KMS-11 (cell line): ENCODE measurements at regions not wholly inside any gene's neighbourhood (a gene's known extent, or its start where the extent isn't known, plus 50 kb on each side); places are given as distances from the start of the nearest gene placed in this dataset.

ENCODE experiments used
- H2AFZ ChIP-seq: fragments of 200-600 bp; sonication (generic); 2 replicates; pipeline ENCODE4 v1.6.1; 2016; ENCODE audit warnings: antibody characterized with exemption, mixed run types, low read depth
- H3K27ac ChIP-seq: fragments of 200-600 bp; sonication (generic); 2 replicates; pipeline ENCODE4 v1.6.1; 2016; ENCODE audit warnings: mild to moderate bottlenecking, mixed run types
- H3K27me3 ChIP-seq: fragments of 200-600 bp; sonication (generic); 2 replicates; pipeline ENCODE4 v1.6.1; 2017; ENCODE audit warnings: mild to moderate bottlenecking, low read depth, mixed run types, moderate library complexity; ENCODE audit not compliant: insufficient read depth
- H3K36me3 ChIP-seq: fragments of 200-600 bp; sonication (generic); 2 replicates; pipeline ENCODE4 v1.6.1; 2017; ENCODE audit warnings: mild to moderate bottlenecking, mixed run types; ENCODE audit not compliant: insufficient read depth
- H3K4me1 ChIP-seq: fragments of 200-600 bp; sonication (generic); 2 replicates; pipeline ENCODE4 v1.6.1; 2016; ENCODE audit warnings: mild to moderate bottlenecking, low read depth, mixed run types; ENCODE audit not compliant: poor library complexity, severe bottlenecking
- H3K4me2 ChIP-seq: fragments of 200-600 bp; sonication (generic); 2 replicates; pipeline ENCODE4 v1.7.0; 2016; ENCODE audit warnings: mild to moderate bottlenecking, mixed run types
- H3K4me3 ChIP-seq: fragments of 200-600 bp; sonication (generic); IDR thresholded peaks from 2 replicates; pipeline ENCODE4 v1.6.1; 2017; ENCODE audit warnings: low read depth, low read length, mixed read lengths; ENCODE audit not compliant: insufficient read depth
- H3K79me2 ChIP-seq: fragments of 200-600 bp; sonication (generic); 2 replicates; pipeline ENCODE4 v1.6.1; 2016; ENCODE audit warnings: low read depth, mixed run types; ENCODE audit not compliant: insufficient read depth
- H3K9ac ChIP-seq: fragments of 200-600 bp; sonication (generic); 2 replicates; pipeline ENCODE4 v1.6.1; 2016; ENCODE audit warnings: mild to moderate bottlenecking, mixed run types
- H4K20me1 ChIP-seq: fragments of 200-600 bp; sonication (generic); 2 replicates; pipeline ENCODE4 v1.6.1; 2016; ENCODE audit warnings: mild to moderate bottlenecking, mixed run types; ENCODE audit not compliant: insufficient read depth
- CTCF ChIP-seq: fragments of 200-600 bp; sonication (generic); conservative IDR thresholded peaks from 2 replicates; pipeline ENCODE4 v1.6.1; 2017; ENCODE audit warnings: low read depth, mild to moderate bottlenecking, antibody characterized with exemption, low read length, moderate library complexity, mixed read lengths

GRCh38 chr2:182625814-182626213, 90.2 kb upstream of the DNAJC10 start:
- Histone ChIP-seq H3K27ac (no peak overlapping the region), H2AFZ (no peak overlapping the region), H3K4me2 (no peak overlapping the region)

GRCh38 chr2:182628916-182629315, 87.1 kb upstream of the DNAJC10 start:
- H3K27ac ChIP-seq = no peak overlapping the region
- no peaks in the 10 kb centered on the region for H3K4me1 ChIP-seq
- no peak for TF ChIP-seq CTCF
- no peak overlapping the region for H3K9ac ChIP-seq
- no peaks in the 10 kb centered on the region for H3K79me2 ChIP-seq
- H3K4me3 ChIP-seq = no peak overlapping the region
- no peaks in the 10 kb centered on the region for H4K20me1 ChIP-seq
- no peak overlapping the region for H3K4me2 ChIP-seq
- no peaks in the 10 kb centered on the region for H3K36me3 ChIP-seq
- H2AFZ ChIP-seq = no peak overlapping the region
- H3K27me3 ChIP-seq = no peaks in the 10 kb centered on the region

More at GRCh38 chr2:182625814-182626213, 90.2 kb upstream of the DNAJC10 start:
- no peaks in the 10 kb centered on the region for H3K36me3 ChIP-seq
- no peaks in the 10 kb centered on the region for H3K27me3 ChIP-seq
- TF ChIP-seq CTCF = no peak
- H3K4me1 ChIP-seq = no peaks in the 10 kb centered on the region
- no peaks in the 10 kb centered on the region for H3K79me2 ChIP-seq
- H3K4me3 ChIP-seq = no peak overlapping the region
- H4K20me1 ChIP-seq = no peaks in the 10 kb centered on the region
- H3K9ac ChIP-seq = no peak overlapping the region

- no peak for TF ChIP-seq CTCF
- Histone ChIP-seq H3K4me1 (no peaks in the 10 kb centered on the region), H3K27ac (no peak overlapping the region), H3K9ac (no peak overlapping the region), H3K79me2 (no peaks in the 10 kb centered on the region), H3K27me3 (no peaks in the 10 kb centered on the region), H4K20me1 (no peaks in the 10 kb centered on the region), H3K36me3 (no peaks in the 10 kb centered on the region), H3K4me2 (no peak overlapping the region), H3K4me3 (no peak overlapping the region), H2AFZ (no peak overlapping the region)
Measured at GRCh38 chr2:182630207-182630606, 85.8 kb upstream of the DNAJC10 start.

GRCh38 chr2:182631299-182631698, 84.8 kb upstream of the DNAJC10 start:
- H3K9ac ChIP-seq = no peak overlapping the region
- H2AFZ ChIP-seq = no peak overlapping the region
- no peak overlapping the region for H3K4me2 ChIP-seq
- no peaks in the 10 kb centered on the region for H3K4me1 ChIP-seq
- no peaks in the 10 kb centered on the region for H4K20me1 ChIP-seq
- no peak overlapping the region for H3K4me3 ChIP-seq
- no peaks in the 10 kb centered on the region for H3K36me3 ChIP-seq
- no peak overlapping the region for H3K27ac ChIP-seq
- no peaks in the 10 kb centered on the region for H3K27me3 ChIP-seq
- no peak for TF ChIP-seq CTCF
- H3K79me2 ChIP-seq = no peaks in the 10 kb centered on the region

GRCh38 chr2:182634386-182634785, 81.7 kb upstream of the DNAJC10 start:
- Histone ChIP-seq H3K36me3 (no peaks in the 10 kb centered on the region), H3K4me2 (no peak overlapping the region), H3K27ac (no peak overlapping the region), H2AFZ (no peak overlapping the region), H3K79me2 (no peaks in the 10 kb centered on the region), H3K4me3 (no peak overlapping the region), H3K4me1 (no peaks in the 10 kb centered on the region), H3K27me3 (no peaks in the 10 kb centered on the region), H4K20me1 (no peaks in the 10 kb centered on the region), H3K9ac (no peak overlapping the region)
- TF ChIP-seq CTCF = no peak
